ENCODE measurements at regions not wholly inside any gene's neighbourhood (a gene's known extent, or its start where the extent isn't known, plus 50 kb on each side); places are given as distances from the start of the nearest gene placed in this dataset.

DNA sequence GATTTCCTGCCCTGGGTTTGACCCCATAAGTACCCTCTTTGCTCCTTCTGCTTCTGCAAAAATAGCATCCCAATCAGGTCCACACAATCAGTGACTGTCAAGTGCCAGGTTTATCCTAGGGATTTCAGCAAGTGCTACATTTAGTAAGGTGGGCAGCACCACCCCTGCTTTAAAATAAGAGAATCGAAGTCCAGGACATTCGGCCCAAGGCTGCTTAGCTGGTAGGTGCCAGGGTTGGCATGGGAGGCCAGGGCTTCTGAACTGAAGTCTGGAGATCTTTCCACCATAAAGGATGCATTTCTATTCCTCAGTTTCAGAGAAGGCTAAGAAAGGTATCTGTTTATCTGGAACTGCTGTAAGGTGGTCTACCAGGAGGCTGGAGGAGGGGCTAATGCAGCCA, 408.3 kb downstream of the ZNF536 start:
- DNase-seq (ENCODE audit: low read depth) = no peak
- TF ChIP-seq, protein P1, sequence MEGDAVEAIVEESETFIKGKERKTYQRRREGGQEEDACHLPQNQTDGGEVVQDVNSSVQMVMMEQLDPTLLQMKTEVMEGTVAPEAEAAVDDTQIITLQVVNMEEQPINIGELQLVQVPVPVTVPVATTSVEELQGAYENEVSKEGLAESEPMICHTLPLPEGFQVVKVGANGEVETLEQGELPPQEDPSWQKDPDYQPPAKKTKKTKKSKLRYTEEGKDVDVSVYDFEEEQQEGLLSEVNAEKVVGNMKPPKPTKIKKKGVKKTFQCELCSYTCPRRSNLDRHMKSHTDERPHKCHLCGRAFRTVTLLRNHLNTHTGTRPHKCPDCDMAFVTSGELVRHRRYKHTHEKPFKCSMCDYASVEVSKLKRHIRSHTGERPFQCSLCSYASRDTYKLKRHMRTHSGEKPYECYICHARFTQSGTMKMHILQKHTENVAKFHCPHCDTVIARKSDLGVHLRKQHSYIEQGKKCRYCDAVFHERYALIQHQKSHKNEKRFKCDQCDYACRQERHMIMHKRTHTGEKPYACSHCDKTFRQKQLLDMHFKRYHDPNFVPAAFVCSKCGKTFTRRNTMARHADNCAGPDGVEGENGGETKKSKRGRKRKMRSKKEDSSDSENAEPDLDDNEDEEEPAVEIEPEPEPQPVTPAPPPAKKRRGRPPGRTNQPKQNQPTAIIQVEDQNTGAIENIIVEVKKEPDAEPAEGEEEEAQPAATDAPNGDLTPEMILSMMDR (IDR thresholded peaks at IDR 0.05; ENCODE audit: insufficient read depth, low read length) = no peak
- H3K4me3 ChIP-seq (ENCODE audit: low read depth, low read length) = no peak overlapping the region

DNA sequence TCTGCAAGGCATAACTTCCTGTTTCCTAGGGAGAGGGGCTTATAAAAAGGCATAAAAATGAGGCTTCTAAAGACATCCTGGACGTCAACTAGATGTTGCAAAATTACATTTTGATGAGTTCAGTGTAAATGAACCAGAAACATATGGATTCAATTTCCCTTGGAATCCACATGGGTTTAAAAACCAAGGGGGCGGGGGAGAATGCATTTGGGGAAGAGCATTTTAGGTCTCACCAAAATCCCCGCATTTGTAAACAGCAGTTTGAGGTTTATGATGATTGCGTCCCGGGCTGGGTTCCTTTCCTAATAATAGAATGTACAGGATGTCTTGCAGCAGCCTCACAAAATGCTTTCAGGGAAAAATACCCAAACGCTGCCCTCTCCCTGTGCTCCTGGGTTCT, 407.8 kb downstream of the ZNF536 start:
- no peak overlapping the region for H3K4me3 ChIP-seq (ENCODE audit: low read depth, low read length)
- no peak for DNase-seq (ENCODE audit: low read depth)
- TF ChIP-seq, protein P1 (IDR thresholded peaks at IDR 0.05; ENCODE audit: insufficient read depth, low read length) = no peak

DNA sequence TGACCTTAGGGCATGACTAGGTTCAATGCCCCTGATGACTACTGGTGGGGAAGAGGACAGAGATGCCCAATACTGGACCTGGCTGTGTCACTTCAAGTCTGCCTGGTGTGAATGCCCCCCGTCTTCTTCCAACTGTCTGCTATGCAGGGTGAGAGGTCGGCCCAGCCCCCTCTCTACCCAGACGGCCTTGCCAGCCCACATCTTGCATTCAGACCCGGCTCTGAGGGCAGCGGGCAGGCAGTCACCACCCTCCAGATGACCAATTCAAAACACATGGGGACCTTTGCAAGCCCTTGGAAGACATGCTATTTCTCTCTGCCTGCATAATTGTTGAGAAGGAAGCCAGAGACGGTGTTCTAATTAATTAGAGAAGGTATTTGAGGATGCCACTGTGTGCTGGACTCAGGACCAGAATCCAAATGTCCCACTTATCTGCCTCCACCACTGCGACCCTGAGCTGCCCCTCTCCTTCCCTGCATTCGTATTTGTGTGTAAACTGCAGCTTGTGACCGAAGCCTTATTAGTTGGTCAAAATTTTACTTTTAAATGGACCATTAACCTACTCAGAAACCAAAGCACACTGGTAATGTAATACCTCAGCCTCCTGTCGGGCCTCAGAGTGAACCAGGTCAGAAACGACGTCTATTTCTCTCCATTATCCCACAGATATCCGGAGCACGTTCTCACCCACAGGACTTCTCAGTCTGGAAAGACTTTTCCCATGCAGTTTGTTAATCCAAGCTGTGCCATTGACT, 407.0 kb downstream of the ZNF536 start:
- TF ChIP-seq, protein P1 (IDR thresholded peaks at IDR 0.05; ENCODE audit: insufficient read depth, low read length) = no peak
- DNase-seq (ENCODE audit: low read depth) = no peak
- no peak overlapping the region for H3K4me3 ChIP-seq (ENCODE audit: low read depth, low read length)

DNA sequence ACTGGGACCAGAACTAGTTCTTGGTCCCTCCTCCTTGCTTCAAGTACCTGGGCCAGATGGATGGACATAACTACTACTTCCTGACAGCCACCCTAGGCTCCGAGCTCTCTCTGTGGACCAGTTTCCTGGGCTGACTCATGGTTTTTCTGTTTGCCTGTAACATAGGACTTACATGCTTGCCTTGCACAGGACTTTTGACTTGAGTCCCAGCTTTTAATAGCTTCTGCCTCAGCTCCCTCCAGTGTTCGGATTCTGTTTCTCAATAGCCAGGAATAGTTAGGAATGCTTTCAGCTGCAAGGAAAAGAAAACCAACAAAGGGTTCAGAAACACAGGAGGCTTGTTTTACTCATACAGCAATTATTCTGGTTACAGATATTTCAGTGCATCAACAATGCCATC, 405.9 kb downstream of the ZNF536 start:
- TF ChIP-seq, protein P1 (IDR thresholded peaks at IDR 0.05; ENCODE audit: insufficient read depth, low read length) = no peak
- no peak overlapping the region for H3K4me3 ChIP-seq (ENCODE audit: low read depth, low read length)
- no peak for DNase-seq (ENCODE audit: low read depth)

DNA sequence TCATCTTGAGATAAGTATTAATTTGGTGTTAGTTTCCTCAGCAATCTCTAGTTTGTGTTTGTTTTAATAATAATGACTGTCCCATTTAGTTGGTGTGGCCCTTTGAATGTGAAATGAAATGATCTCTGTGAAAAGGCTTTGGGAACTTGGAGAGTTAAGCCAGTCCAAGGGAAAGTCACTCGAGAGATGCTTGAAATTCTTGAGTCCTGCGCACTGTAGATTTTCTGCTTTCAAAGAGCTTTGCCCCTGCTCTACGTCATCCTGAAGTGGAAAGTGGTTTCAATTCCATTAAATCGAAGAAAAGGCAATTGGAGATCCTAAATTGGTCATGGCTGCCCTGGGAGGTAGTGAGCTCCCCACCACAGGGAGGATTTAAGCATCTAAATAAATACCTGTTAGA, 403.8 kb downstream of the ZNF536 start:
- no peak overlapping the region for H3K4me3 ChIP-seq (ENCODE audit: low read depth, low read length)
- DNase-seq (ENCODE audit: low read depth) = no peak
- TF ChIP-seq, protein P1 (IDR thresholded peaks at IDR 0.05; ENCODE audit: insufficient read depth, low read length) = no peak

DNA sequence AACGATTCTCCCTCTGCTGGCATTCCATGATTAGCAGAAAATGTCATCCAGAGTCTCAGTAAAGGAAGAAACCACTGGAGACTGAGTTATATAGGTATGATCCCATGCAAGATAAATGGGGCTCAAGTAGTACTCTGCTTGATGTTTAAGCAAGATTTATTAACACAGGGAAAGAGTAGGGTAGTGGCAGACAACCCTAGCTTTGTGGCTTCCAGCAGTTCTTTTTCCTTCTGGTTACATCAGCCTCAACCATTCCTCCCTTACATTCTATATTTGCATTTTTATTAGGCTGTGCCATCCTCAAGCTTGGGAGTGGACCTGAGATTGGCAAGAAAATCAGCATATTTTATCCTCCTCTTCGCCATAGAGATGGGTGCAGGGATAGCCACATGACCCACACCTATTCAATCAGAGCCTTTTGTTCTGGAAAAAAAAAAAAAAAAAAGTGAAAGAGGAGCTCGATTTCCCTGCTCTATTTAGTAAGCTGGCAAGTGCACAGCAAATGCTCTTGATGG, 402.1 kb downstream of the ZNF536 start:
- DNase-seq (ENCODE audit: low read depth) = no peak
- TF ChIP-seq, protein P1 (IDR thresholded peaks at IDR 0.05; ENCODE audit: insufficient read depth, low read length) = no peak
- no peak overlapping the region for H3K4me3 ChIP-seq (ENCODE audit: low read depth, low read length)

Measured in fibroblast of the aortic adventitia (primary cell).